HG02642 (cell line): ENCODE measurements at regions not wholly inside any gene's neighbourhood (a gene's known extent, or its start where the extent isn't known, plus 50 kb on each side); places are given as distances from the start of the nearest gene placed in this dataset.

Source experiments
- ATAC-seq: cut with Tn5 transposase; IDR thresholded peaks from one replicate; pipeline ENCODE4 v1.9.1; 2021; ENCODE audit warnings: mild to moderate bottlenecking; ENCODE audit not compliant: unreplicated experiment, poor library complexity

GRCh38 chr14:98101323-98101722 lies 1170.7 kb downstream of the BCL11B start:
- ATAC-seq = no peak

GRCh38 chr14:98103705-98104104 lies 1168.3 kb downstream of the BCL11B start:
- no peak for ATAC-seq

- no peak for ATAC-seq
These were observed 1162.7 kb downstream of the BCL11B start for GRCh38 chr14:98109326-98109725.

GRCh38 chr14:98112194-98112780 lies 1159.7 kb downstream of the BCL11B start:
- ATAC-seq = no peak

GRCh38 chr14:98114122-98114895 lies 1157.7 kb downstream of the BCL11B start:
- no peak for ATAC-seq

- no peak for ATAC-seq
These were observed 1157.1 kb downstream of the BCL11B start for GRCh38 chr14:98114946-98115345.

GRCh38 chr14:98118749-98119148 lies 1153.2 kb downstream of the BCL11B start:
- no peak for ATAC-seq

- ATAC-seq = no peak
These were observed 1152.3 kb downstream of the BCL11B start for GRCh38 chr14:98119739-98120138.

- ATAC-seq = no peak
These were observed 1151.0 kb downstream of the BCL11B start for GRCh38 chr14:98120831-98121464.

GRCh38 chr14:98122527-98122926 lies 1149.5 kb downstream of the BCL11B start:
- no peak for ATAC-seq

- ATAC-seq = no peak
These were observed 1141.3 kb downstream of the BCL11B start for GRCh38 chr14:98130691-98131090.

- no peak for ATAC-seq
These were observed 1140.6 kb downstream of the BCL11B start for GRCh38 chr14:98131406-98131805.

- ATAC-seq = no peak
These were observed 1138.2 kb downstream of the BCL11B start for GRCh38 chr14:98133806-98134205.

- ATAC-seq = no peak
These were observed 1135.8 kb downstream of the BCL11B start for GRCh38 chr14:98136012-98136789.

GRCh38 chr14:98137131-98138025 lies 1134.6 kb downstream of the BCL11B start:
- ATAC-seq = no peak

- ATAC-seq = no peak
These were observed 1133.3 kb downstream of the BCL11B start for GRCh38 chr14:98138666-98139065.

GRCh38 chr14:98140862-98141530 lies 1131.0 kb downstream of the BCL11B start:
- no peak for ATAC-seq

GRCh38 chr14:98143566-98143965 lies 1128.4 kb downstream of the BCL11B start:
- no peak for ATAC-seq

- no peak for ATAC-seq
These were observed 1127.0 kb downstream of the BCL11B start for GRCh38 chr14:98144964-98145363.
